ENCODE measurements at regions not wholly inside any gene's neighbourhood (a gene's known extent, or its start where the extent isn't known, plus 50 kb on each side); places are given as distances from the start of the nearest gene placed in this dataset.

GRCh38 chr7:68304536-68304935 is 1293.7 kb upstream of the AUTS2 start:
- TF ChIP-seq CTCF (IDR thresholded peaks at IDR 0.05; ENCODE audit: low read depth, low read length): no peak

GRCh38 chr7:68306692-68307107 is 1291.6 kb upstream of the AUTS2 start:
- no peak for TF ChIP-seq CTCF (IDR thresholded peaks at IDR 0.05; ENCODE audit: low read depth, low read length)
- no peak overlapping the region for H3K4me3 ChIP-seq (ENCODE audit: low read depth, low read length)

More at GRCh38 chr7:68304536-68304935, 1293.7 kb upstream of the AUTS2 start:
- no peak overlapping the region for H3K4me3 ChIP-seq (ENCODE audit: low read depth, low read length)

GRCh38 chr7:68309271-68309670 is 1289.0 kb upstream of the AUTS2 start:
- H3K4me3 ChIP-seq (ENCODE audit: low read depth, low read length): no peak overlapping the region
- no peak for TF ChIP-seq CTCF (IDR thresholded peaks at IDR 0.05; ENCODE audit: low read depth, low read length)

GRCh38 chr7:68309806-68310205 is 1288.5 kb upstream of the AUTS2 start:
- no peak for TF ChIP-seq CTCF (IDR thresholded peaks at IDR 0.05; ENCODE audit: low read depth, low read length)
- no peak overlapping the region for H3K4me3 ChIP-seq (ENCODE audit: low read depth, low read length)

- no peak for TF ChIP-seq CTCF (IDR thresholded peaks at IDR 0.05; ENCODE audit: low read depth, low read length)
- no peak overlapping the region for H3K4me3 ChIP-seq (ENCODE audit: low read depth, low read length)
Measured at GRCh38 chr7:68311958-68312357, 1286.3 kb upstream of the AUTS2 start.

- TF ChIP-seq CTCF (IDR thresholded peaks at IDR 0.05; ENCODE audit: low read depth, low read length): no peak
- no peak overlapping the region for H3K4me3 ChIP-seq (ENCODE audit: low read depth, low read length)
Measured at GRCh38 chr7:68313806-68314205, 1284.5 kb upstream of the AUTS2 start.

GRCh38 chr7:68314208-68314607 is 1284.1 kb upstream of the AUTS2 start:
- TF ChIP-seq CTCF (IDR thresholded peaks at IDR 0.05; ENCODE audit: low read depth, low read length): no peak

More at GRCh38 chr7:68314208-68314607, 1284.1 kb upstream of the AUTS2 start:
- H3K4me3 ChIP-seq (ENCODE audit: low read depth, low read length): no peak overlapping the region
